Cerebellar nuclear complex (tissue), 1 donor: ENCODE measurements at regions not wholly inside any gene's neighbourhood (a gene's known extent, or its start where the extent isn't known, plus 50 kb on each side); places are given as distances from the start of the nearest gene placed in this dataset.
A peak's percentile ranks its signal among the peaks of the same experiment; 100 is the strongest.

ENCODE experiments used
- DNase-seq, 2 experiments: peaks; one replicate each; lab custom pipeline; 2025; lab: John Stamatoyannopoulos, UW

- no peak for DNase-seq
Measured at GRCh38 chr1:184919892-184920291, 54.4 kb downstream of the NIBAN1 start.

GRCh38 chr1:184915463-184916090 lies 58.7 kb downstream of the NIBAN1 start:
- no peak for DNase-seq

GRCh38 chr1:184914149-184914548 lies 60.2 kb downstream of the NIBAN1 start:
- no peak for DNase-seq

- no peak for DNase-seq
Measured at GRCh38 chr1:184912392-184912791, 61.9 kb downstream of the NIBAN1 start.

GRCh38 chr1:184911830-184912229 lies 62.5 kb downstream of the NIBAN1 start:
- DNase-seq = no peak

GRCh38 chr1:184911103-184911745 lies 63.1 kb downstream of the NIBAN1 start:
- no peak for DNase-seq

GRCh38 chr1:184910691-184911091 lies 63.6 kb downstream of the NIBAN1 start:
- DNase-seq = no peak

- no peak for DNase-seq
Measured at GRCh38 chr1:184910005-184910404, 64.3 kb downstream of the NIBAN1 start.

GRCh38 chr1:184909019-184909418 lies 65.3 kb downstream of the NIBAN1 start:
- DNase-seq = no peak

- no peak for DNase-seq
Measured at GRCh38 chr1:184908506-184908905, 65.8 kb downstream of the NIBAN1 start.

- no peak for DNase-seq
Measured at GRCh38 chr1:184907500-184907899, 66.8 kb downstream of the NIBAN1 start.

GRCh38 chr1:184906761-184907160 lies 67.5 kb downstream of the NIBAN1 start:
- DNase-seq = no peak

- DNase-seq = no peak
Measured at GRCh38 chr1:184905601-184906322, 68.5 kb downstream of the NIBAN1 start.

- DNase-seq = no peak
Measured at GRCh38 chr1:184903111-184903692, 71.1 kb downstream of the NIBAN1 start.

- DNase-seq = no peak
Measured at GRCh38 chr1:184900507-184900906, 73.8 kb downstream of the NIBAN1 start.

GRCh38 chr1:184896000-184896399 lies 78.3 kb downstream of the NIBAN1 start:
- DNase-seq = no peak

GRCh38 chr1:184895086-184895485 lies 79.2 kb downstream of the NIBAN1 start:
- DNase-seq = no peak

GRCh38 chr1:184893695-184894094 lies 80.6 kb downstream of the NIBAN1 start:
- no peak for DNase-seq

GRCh38 chr1:184892116-184892515 lies 82.2 kb downstream of the NIBAN1 start:
- no peak for DNase-seq

- DNase-seq = no peak
Measured at GRCh38 chr1:184891440-184891839, 82.9 kb downstream of the NIBAN1 start.

GRCh38 chr1:184890539-184890973 lies 83.8 kb downstream of the NIBAN1 start:
- DNase-seq = no peak

GRCh38 chr1:184889902-184890301 lies 84.4 kb downstream of the NIBAN1 start:
- DNase-seq = no peak

- peak in 1 of 2 experiments; percentile 10 for DNase-seq
Measured at GRCh38 chr1:184889166-184889565, 85.1 kb downstream of the NIBAN1 start.
